Kidney tubule cell (primary cell): ENCODE measurements at regions not wholly inside any gene's neighbourhood (a gene's known extent, or its start where the extent isn't known, plus 50 kb on each side); places are given as distances from the start of the nearest gene placed in this dataset.

ENCODE experiments used
- DNase-seq: peaks from one replicate; pipeline ENCODE4 v3.0.0-alpha.2; 2018; ENCODE audit warnings: low spot score

- DNase-seq = no peak
Observed at GRCh38 chr6:21965016-21965415, 331.8 kb downstream of the PRL start.

- peak; percentile 39 for DNase-seq
Observed at GRCh38 chr6:21965953-21966539, 330.8 kb downstream of the PRL start.

- DNase-seq = no peak
Observed at GRCh38 chr6:21967056-21967974, 329.5 kb downstream of the PRL start.

- no peak for DNase-seq
Observed at GRCh38 chr6:21968411-21968810, 328.4 kb downstream of the PRL start.

GRCh38 chr6:21969192-21969591, 327.6 kb downstream of the PRL start:
- no peak for DNase-seq

GRCh38 chr6:21970569-21971300, 326.1 kb downstream of the PRL start:
- no peak for DNase-seq

- no peak for DNase-seq
Observed at GRCh38 chr6:21971541-21971940, 325.3 kb downstream of the PRL start.

GRCh38 chr6:21972516-21972915, 324.3 kb downstream of the PRL start:
- DNase-seq = no peak

GRCh38 chr6:21977346-21977745, 319.5 kb downstream of the PRL start:
- DNase-seq = no peak

GRCh38 chr6:21981235-21981833, 315.5 kb downstream of the PRL start:
- DNase-seq = no peak

GRCh38 chr6:21984135-21984534, 312.7 kb downstream of the PRL start:
- no peak for DNase-seq

GRCh38 chr6:21984561-21984960, 312.3 kb downstream of the PRL start:
- no peak for DNase-seq

- no peak for DNase-seq
Observed at GRCh38 chr6:21985904-21986303, 310.9 kb downstream of the PRL start.

- no peak for DNase-seq
Observed at GRCh38 chr6:21986703-21987102, 310.1 kb downstream of the PRL start.

GRCh38 chr6:21987501-21987957, 309.3 kb downstream of the PRL start:
- peak; percentile 94 for DNase-seq

- DNase-seq = no peak
Observed at GRCh38 chr6:21990577-21990976, 306.3 kb downstream of the PRL start.

- DNase-seq = peak; percentile 41
Observed at GRCh38 chr6:21992178-21992967, 304.5 kb downstream of the PRL start.

- no peak for DNase-seq
Observed at GRCh38 chr6:21993841-21994240, 303.0 kb downstream of the PRL start.

GRCh38 chr6:21994821-21995220, 302.0 kb downstream of the PRL start:
- DNase-seq = no peak

- no peak for DNase-seq
Observed at GRCh38 chr6:21995318-21995717, 301.5 kb downstream of the PRL start.

- no peak for DNase-seq
Observed at GRCh38 chr6:21996425-21997118, 300.3 kb downstream of the PRL start.
